RWPE2 (cell line): ENCODE measurements at regions not wholly inside any gene's neighbourhood (a gene's known extent, or its start where the extent isn't known, plus 50 kb on each side); places are given as distances from the start of the nearest gene placed in this dataset.

Experiments
- ATAC-seq: fragments of 200-7000 bp; cut with Tn5 transposase; 3 replicates; pipeline ENCODE4 v1.9.1; 2021; ENCODE audit warnings: low read depth
- DNase-seq: peaks from one replicate; pipeline ENCODE4 v3.0.0-alpha.2; 2020; ENCODE audit warnings: low spot score
- H3K27ac ChIP-seq: fragments of 450-650 bp; 2 replicates; pipeline ENCODE4 v1.5.1; 2017; ENCODE audit warnings: mild to moderate bottlenecking; ENCODE audit not compliant: poor library complexity, severe bottlenecking
- H3K27me3 ChIP-seq: fragments of 250-450 bp; sonication (Bioruptor Pico); 2 replicates; pipeline ENCODE4 v1.5.1; 2021; ENCODE audit warnings: mild to moderate bottlenecking, moderate library complexity; ENCODE audit not compliant: insufficient read depth, poor library complexity, severe bottlenecking
- H3K36me3 ChIP-seq: fragments of 250-450 bp; sonication (Bioruptor Pico); 2 replicates; pipeline ENCODE4 v1.5.1; 2020; ENCODE audit warnings: low read depth, mild to moderate bottlenecking, moderate library complexity
- H3K4me1 ChIP-seq: fragments of 250-450 bp; sonication (Bioruptor Pico); 2 replicates; pipeline ENCODE4 v1.5.1; 2021; ENCODE audit warnings: mild to moderate bottlenecking, moderate library complexity; ENCODE audit not compliant: insufficient read depth, poor library complexity, severe bottlenecking
- H3K4me3 ChIP-seq: fragments of 250-450 bp; sonication (Bioruptor Pico); 2 replicates; pipeline ENCODE4 v1.5.1; 2021; ENCODE audit warnings: mild to moderate bottlenecking, moderate library complexity; ENCODE audit not compliant: severe bottlenecking
- H3K9me3 ChIP-seq: fragments of 250-450 bp; sonication (Bioruptor Pico); 2 replicates; pipeline ENCODE4 v1.5.1; 2021; ENCODE audit warnings: mild to moderate bottlenecking, moderate library complexity; ENCODE audit not compliant: severe bottlenecking
- CTCF ChIP-seq: fragments of 450-650 bp; IDR thresholded peaks from one replicate; pipeline ENCODE4 v1.5.1; 2017; ENCODE audit warnings: mild to moderate bottlenecking, moderate library complexity; ENCODE audit not compliant: poor library complexity, severe bottlenecking

DNA sequence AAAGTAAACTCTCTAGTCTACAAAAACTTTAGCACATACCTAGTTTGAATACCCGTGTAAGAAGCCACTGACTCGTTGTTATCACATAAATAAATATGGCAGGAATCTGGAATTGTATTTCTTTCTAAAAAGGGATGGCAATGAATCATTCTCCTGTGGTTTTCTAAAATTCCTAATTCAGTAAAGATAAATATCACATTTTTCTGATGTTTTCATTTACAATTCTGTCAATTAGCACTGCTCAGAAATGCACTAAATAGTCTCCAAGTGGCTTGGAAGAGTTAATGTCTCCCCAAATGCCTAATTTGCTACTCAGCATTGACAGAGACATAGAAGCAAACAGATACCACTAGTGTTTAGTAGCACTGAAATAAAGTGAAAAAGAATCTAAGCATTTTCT is 547.7 kb upstream of the SLITRK1 start:
- ATAC-seq (0 out of 3 replicates have a peak, but pooled peaks have one; percentile 27), DNase-seq (no peak)
- Histone ChIP-seq H3K27me3 (no peaks in the 10 kb centered on the region), H3K9me3 (no peaks in the 10 kb centered on the region), H3K4me3 (no peak overlapping the region), H3K36me3 (no peaks in the 10 kb centered on the region), H3K27ac (no peak overlapping the region), H3K4me1 (peaks cover 9% of the 10 kb centered on the region)
- TF ChIP-seq CTCF = no peak

GRCh38 chr13:84418041-84418440 is 535.8 kb upstream of the SLITRK1 start:
- no peaks in the 10 kb centered on the region for H3K4me1 ChIP-seq
- H3K27me3 ChIP-seq = no peaks in the 10 kb centered on the region
- DNase-seq (no peak), ATAC-seq (no peak)
- H3K36me3 ChIP-seq = no peaks in the 10 kb centered on the region
- no peak for TF ChIP-seq CTCF
- no peak overlapping the region for H3K4me3 ChIP-seq
- no peak overlapping the region for H3K27ac ChIP-seq
- H3K9me3 ChIP-seq = no peaks in the 10 kb centered on the region

GRCh38 chr13:84417416-84417815 is 535.1 kb upstream of the SLITRK1 start:
- no peak for ATAC-seq
- H3K9me3 ChIP-seq = no peaks in the 10 kb centered on the region
- DNase-seq = no peak
- TF ChIP-seq CTCF = no peak
- no peaks in the 10 kb centered on the region for H3K36me3 ChIP-seq
- no peaks in the 10 kb centered on the region for H3K27me3 ChIP-seq
- H3K4me1 ChIP-seq = no peaks in the 10 kb centered on the region
- no peak overlapping the region for H3K27ac ChIP-seq
- no peak overlapping the region for H3K4me3 ChIP-seq

DNA sequence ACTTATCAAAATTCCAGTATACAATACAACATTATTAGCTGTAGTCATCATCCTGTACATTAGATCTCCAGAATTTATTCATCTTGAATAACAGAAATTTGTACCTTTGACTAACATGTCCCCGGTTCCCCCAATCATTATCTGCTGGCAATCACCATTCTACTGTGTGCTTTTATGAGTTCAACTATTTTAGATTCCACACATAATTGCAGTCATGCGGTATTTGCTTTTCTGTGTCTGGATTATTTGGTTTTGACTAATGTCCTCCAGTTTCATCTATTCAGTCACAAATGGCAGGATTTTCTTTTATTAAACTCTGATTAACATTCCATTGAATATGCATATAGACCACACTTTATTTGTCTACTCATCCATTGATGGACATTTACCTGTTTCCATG is 530.7 kb upstream of the SLITRK1 start:
- Histone ChIP-seq H3K27me3 (no peaks in the 10 kb centered on the region), H3K27ac (no peak overlapping the region), H3K36me3 (no peaks in the 10 kb centered on the region), H3K9me3 (no peaks in the 10 kb centered on the region), H3K4me1 (no peaks in the 10 kb centered on the region), H3K4me3 (no peak overlapping the region)
- ATAC-seq = no peak
- TF ChIP-seq CTCF = no peak
- no peak for DNase-seq

DNA sequence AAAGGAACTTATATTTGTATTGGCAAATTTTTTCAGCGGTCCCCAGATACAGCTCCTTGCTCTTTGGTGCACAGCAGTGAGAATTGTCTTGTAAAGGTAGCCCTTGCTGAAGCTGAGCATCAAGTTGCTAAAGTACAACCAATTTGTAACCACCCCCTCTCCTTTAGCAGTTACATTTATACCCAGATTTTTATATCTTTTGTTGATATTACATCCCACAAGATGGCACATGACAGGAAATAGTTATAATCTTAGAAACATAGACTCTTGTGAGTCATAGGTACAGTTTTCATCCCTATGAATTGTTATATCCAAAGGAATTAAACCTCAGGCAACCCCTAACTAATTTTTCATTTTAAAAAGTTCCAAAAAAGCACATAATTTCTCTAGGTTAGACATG is 523.0 kb upstream of the SLITRK1 start:
- Histone ChIP-seq H3K36me3 (no peaks in the 10 kb centered on the region), H3K4me1 (peaks cover 10% of the 10 kb centered on the region), H3K27ac (no peak overlapping the region), H3K27me3 (no peaks in the 10 kb centered on the region), H3K4me3 (no peak overlapping the region), H3K9me3 (no peaks in the 10 kb centered on the region)
- DNase-seq (no peak), ATAC-seq (no peak)
- TF ChIP-seq CTCF = no peak
